ENCODE measurements at regions not wholly inside any gene's neighbourhood (a gene's known extent, or its start where the extent isn't known, plus 50 kb on each side); places are given as distances from the start of the nearest gene placed in this dataset.

DNA sequence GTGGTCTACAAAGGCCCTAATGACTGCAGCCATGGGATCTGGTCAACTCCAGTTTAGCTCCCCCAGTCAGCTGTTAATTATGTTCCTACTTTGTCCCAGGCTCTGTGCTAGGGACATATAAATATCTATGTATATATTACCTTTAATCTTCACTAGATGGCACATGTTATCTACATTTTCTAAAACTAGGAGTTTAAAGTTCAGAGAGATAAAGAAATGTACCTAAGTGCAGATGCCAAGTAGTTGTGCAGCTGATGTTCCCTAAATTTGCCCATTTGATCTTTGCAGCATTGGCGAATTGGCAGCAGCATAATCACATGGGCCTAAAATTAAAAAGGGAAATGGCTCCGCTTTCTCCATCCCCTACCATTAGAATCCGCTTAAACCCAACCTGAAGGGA lies 541.1 kb downstream of the MED13L start:
- H3K9me3 ChIP-seq (ENCODE audit: control insufficient read depth in 4 of 4, low read length in 3 of 4), result no peaks in the 10 kb centered on the region
- H3K9ac ChIP-seq (ENCODE audit: low read depth in 1 of 2, low read length in 2 of 2), result no peak overlapping the region
- no peak for DNase-seq (ENCODE audit: low spot score)
- H3K36me3 ChIP-seq (ENCODE audit: control insufficient read depth in 4 of 4, insufficient read depth in 3 of 4, low read depth in 1 of 4, low read length in 3 of 4), result no peaks in the 10 kb centered on the region
- WGBS, result 80% methylated on average over 3 of the region's 3 CpGs
- H3K27me3 ChIP-seq (ENCODE audit: control insufficient read depth in 4 of 4, insufficient read depth in 4 of 4, low read length in 3 of 4), result peaks cover 0 to 4% (median 0%) of the 10 kb centered on the region in 4 donors
- no peak overlapping the region for H3K27ac ChIP-seq (ENCODE audit: low read depth in 1 of 2, low read length in 2 of 2)
- no peaks in the 10 kb centered on the region for H3K4me1 ChIP-seq (ENCODE audit: control insufficient read depth in 4 of 4, insufficient read depth in 4 of 4, low read length in 3 of 4)
- TF ChIP-seq GABPA (IDR thresholded peaks at IDR 0.05 in 1 of 2, conservative IDR thresholded peaks at IDR 0.05 in 1 of 2) (no peak), EGR1 (IDR thresholded peaks at IDR 0.05; ENCODE audit: low read depth in 2 of 2) (no peak), RXRA (IDR thresholded peaks at IDR 0.05) (no peak), HNF4A (conservative IDR thresholded peaks at IDR 0.05) (no peak), YY1 (IDR thresholded peaks at IDR 0.05) (no peak), TAF1 (conservative IDR thresholded peaks at IDR 0.05) (no peak), FOXA2 (IDR thresholded peaks at IDR 0.05) (no peak), JUND (IDR thresholded peaks at IDR 0.05) (no peak), FOXA1 (IDR thresholded peaks at IDR 0.05) (no peak), RAD21 (IDR thresholded peaks at IDR 0.05) (no peak), SP1 (IDR thresholded peaks at IDR 0.05) (no peak), NR2F2 (IDR thresholded peaks at IDR 0.05) (no peak), HNF4G (IDR thresholded peaks at IDR 0.05) (no peak)
- TF ChIP-seq, protein P1, sequence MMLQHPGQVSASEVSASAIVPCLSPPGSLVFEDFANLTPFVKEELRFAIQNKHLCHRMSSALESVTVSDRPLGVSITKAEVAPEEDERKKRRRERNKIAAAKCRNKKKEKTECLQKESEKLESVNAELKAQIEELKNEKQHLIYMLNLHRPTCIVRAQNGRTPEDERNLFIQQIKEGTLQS (IDR thresholded peaks at IDR 0.05), result no peak
- TF ChIP-seq, protein P2, sequence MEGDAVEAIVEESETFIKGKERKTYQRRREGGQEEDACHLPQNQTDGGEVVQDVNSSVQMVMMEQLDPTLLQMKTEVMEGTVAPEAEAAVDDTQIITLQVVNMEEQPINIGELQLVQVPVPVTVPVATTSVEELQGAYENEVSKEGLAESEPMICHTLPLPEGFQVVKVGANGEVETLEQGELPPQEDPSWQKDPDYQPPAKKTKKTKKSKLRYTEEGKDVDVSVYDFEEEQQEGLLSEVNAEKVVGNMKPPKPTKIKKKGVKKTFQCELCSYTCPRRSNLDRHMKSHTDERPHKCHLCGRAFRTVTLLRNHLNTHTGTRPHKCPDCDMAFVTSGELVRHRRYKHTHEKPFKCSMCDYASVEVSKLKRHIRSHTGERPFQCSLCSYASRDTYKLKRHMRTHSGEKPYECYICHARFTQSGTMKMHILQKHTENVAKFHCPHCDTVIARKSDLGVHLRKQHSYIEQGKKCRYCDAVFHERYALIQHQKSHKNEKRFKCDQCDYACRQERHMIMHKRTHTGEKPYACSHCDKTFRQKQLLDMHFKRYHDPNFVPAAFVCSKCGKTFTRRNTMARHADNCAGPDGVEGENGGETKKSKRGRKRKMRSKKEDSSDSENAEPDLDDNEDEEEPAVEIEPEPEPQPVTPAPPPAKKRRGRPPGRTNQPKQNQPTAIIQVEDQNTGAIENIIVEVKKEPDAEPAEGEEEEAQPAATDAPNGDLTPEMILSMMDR (IDR thresholded peaks at IDR 0.05; ENCODE audit: low read depth, low read length, missing input control), result no peak
- TF ChIP-seq, protein P3, sequence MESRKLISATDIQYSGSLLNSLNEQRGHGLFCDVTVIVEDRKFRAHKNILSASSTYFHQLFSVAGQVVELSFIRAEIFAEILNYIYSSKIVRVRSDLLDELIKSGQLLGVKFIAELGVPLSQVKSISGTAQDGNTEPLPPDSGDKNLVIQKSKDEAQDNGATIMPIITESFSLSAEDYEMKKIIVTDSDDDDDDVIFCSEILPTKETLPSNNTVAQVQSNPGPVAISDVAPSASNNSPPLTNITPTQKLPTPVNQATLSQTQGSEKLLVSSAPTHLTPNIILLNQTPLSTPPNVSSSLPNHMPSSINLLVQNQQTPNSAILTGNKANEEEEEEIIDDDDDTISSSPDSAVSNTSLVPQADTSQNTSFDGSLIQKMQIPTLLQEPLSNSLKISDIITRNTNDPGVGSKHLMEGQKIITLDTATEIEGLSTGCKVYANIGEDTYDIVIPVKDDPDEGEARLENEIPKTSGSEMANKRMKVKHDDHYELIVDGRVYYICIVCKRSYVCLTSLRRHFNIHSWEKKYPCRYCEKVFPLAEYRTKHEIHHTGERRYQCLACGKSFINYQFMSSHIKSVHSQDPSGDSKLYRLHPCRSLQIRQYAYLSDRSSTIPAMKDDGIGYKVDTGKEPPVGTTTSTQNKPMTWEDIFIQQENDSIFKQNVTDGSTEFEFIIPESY (IDR thresholded peaks at IDR 0.05), result no peak
- TF ChIP-seq, protein P4, sequence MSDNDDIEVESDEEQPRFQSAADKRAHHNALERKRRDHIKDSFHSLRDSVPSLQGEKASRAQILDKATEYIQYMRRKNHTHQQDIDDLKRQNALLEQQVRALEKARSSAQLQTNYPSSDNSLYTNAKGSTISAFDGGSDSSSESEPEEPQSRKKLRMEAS (IDR thresholded peaks at IDR 0.05), result no peak
- TF ChIP-seq, protein P5, sequence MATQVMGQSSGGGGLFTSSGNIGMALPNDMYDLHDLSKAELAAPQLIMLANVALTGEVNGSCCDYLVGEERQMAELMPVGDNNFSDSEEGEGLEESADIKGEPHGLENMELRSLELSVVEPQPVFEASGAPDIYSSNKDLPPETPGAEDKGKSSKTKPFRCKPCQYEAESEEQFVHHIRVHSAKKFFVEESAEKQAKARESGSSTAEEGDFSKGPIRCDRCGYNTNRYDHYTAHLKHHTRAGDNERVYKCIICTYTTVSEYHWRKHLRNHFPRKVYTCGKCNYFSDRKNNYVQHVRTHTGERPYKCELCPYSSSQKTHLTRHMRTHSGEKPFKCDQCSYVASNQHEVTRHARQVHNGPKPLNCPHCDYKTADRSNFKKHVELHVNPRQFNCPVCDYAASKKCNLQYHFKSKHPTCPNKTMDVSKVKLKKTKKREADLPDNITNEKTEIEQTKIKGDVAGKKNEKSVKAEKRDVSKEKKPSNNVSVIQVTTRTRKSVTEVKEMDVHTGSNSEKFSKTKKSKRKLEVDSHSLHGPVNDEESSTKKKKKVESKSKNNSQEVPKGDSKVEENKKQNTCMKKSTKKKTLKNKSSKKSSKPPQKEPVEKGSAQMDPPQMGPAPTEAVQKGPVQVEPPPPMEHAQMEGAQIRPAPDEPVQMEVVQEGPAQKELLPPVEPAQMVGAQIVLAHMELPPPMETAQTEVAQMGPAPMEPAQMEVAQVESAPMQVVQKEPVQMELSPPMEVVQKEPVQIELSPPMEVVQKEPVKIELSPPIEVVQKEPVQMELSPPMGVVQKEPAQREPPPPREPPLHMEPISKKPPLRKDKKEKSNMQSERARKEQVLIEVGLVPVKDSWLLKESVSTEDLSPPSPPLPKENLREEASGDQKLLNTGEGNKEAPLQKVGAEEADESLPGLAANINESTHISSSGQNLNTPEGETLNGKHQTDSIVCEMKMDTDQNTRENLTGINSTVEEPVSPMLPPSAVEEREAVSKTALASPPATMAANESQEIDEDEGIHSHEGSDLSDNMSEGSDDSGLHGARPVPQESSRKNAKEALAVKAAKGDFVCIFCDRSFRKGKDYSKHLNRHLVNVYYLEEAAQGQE (IDR thresholded peaks at IDR 0.05), result no peak
- no peak overlapping the region for H3K4me3 ChIP-seq (ENCODE audit: low read depth in 1 of 3, low read length in 3 of 3)

All from liver (tissue), 8 donors.